ENCODE measurements at regions not wholly inside any gene's neighbourhood (a gene's known extent, or its start where the extent isn't known, plus 50 kb on each side); places are given as distances from the start of the nearest gene placed in this dataset.

DNA sequence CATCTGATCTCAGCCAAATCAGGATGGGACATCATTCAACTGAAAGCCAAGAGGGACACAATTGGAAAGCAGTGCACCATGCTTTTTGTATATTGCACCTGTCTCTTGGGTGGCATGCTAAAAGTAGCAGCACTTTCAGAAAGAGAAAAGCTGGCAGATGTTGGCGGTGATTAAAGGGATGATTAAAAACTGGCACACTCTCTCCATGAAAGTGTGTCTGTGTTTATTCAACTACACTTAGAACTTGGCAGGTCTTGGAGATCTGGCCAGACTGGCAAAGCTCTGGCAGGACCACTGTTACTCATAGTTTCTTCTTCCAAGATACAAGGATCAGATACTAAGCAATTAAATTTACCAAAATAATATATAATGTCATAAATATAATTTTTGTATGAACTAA is 112.9 kb upstream of the ELAVL2 start:
- no peak for TF ChIP-seq CTCF (IDR thresholded peaks at IDR 0.05; ENCODE audit: low read depth, low read length)
- no peak for TF ChIP-seq EZH2phosphoT487 (IDR thresholded peaks at IDR 0.05; ENCODE audit: low read depth)
